Common myeloid progenitor, CD34-positive (primary cell): ENCODE measurements at regions not wholly inside any gene's neighbourhood (a gene's known extent, or its start where the extent isn't known, plus 50 kb on each side); places are given as distances from the start of the nearest gene placed in this dataset.
A peak's percentile ranks its signal among the peaks of the same experiment; 100 is the strongest.

Source experiments
- CTCF ChIA-PET: fragments of 350-600 bp; sonication (Branson Sonifier 250); formaldehyde crosslinking; loops from one replicate; lab custom pipeline; 2021; ENCODE audit warnings: antibody characterized with exemption; lab: Charles Lee
- POLR2A ChIA-PET: fragments of 350-600 bp; sonication (Branson Sonifier 250); formaldehyde crosslinking; loops from one replicate; lab custom pipeline; 2021; ENCODE audit warnings: antibody characterized with exemption; lab: Charles Lee
- DNase-seq, 3 donors: peaks; one replicate each; pipeline versions ENCODE4 v3.0.0 to v3.0.0-alpha.2; 2013
- H3K27ac ChIP-seq, 2 experiments: 1 replicate in 1 of 2; 2 replicates in 1 of 2; pipeline ENCODE4 v1.7.0; 2013; ENCODE audit warnings: inconsistent platforms in 2 of 2, low read length in 2 of 2, mild to moderate bottlenecking in 2 of 2, low read depth in 1 of 2, moderate library complexity in 1 of 2; ENCODE audit not compliant: severe bottlenecking in 2 of 2, insufficient read depth in 1 of 2, poor library complexity in 1 of 2
- H3K27me3 ChIP-seq, 5 experiments: replicated peaks in 2 of 5; 1 replicate in 3 of 5; 2 replicates in 2 of 5; pipeline versions ENCODE4 v1.6.1 to v1.7.0; 2013; ENCODE audit warnings: low read length in 4 of 5, mild to moderate bottlenecking in 2 of 5, moderate library complexity in 2 of 5, inconsistent platforms in 1 of 5; ENCODE audit not compliant: insufficient read depth in 5 of 5, control insufficient read depth in 4 of 5
- H3K36me3 ChIP-seq, 4 experiments: 1 replicate in 2 of 4; 2 replicates in 2 of 4; pipeline versions ENCODE4 v1.6.1 to v1.7.0; 2013; ENCODE audit warnings: low read length in 3 of 4, control low read depth in 1 of 4, mild to moderate bottlenecking in 1 of 4; ENCODE audit not compliant: control insufficient read depth in 4 of 4, insufficient read depth in 4 of 4
- H3K4me1 ChIP-seq, 4 experiments: 1 replicate in 3 of 4; 2 replicates in 1 of 4; pipeline versions ENCODE4 v1.6.1 to v1.7.1; 2013; ENCODE audit warnings: low read length in 3 of 4, mild to moderate bottlenecking in 3 of 4, control low read depth in 1 of 4, inconsistent platforms in 1 of 4, moderate library complexity in 1 of 4; ENCODE audit not compliant: control insufficient read depth in 4 of 4, insufficient read depth in 4 of 4; ENCODE audit errors: control extremely low read depth in 1 of 4
- H3K4me3 ChIP-seq, 7 experiments: 1 replicate in 4 of 7; 2 replicates in 3 of 7; pipeline versions ENCODE4 v1.5.1 to v1.7.0; 2013; ENCODE audit warnings: mild to moderate bottlenecking in 7 of 7, low read length in 6 of 7, moderate library complexity in 6 of 7, inconsistent platforms in 2 of 7, low read depth in 2 of 7, control low read depth in 1 of 7; ENCODE audit not compliant: insufficient read depth in 4 of 7, control insufficient read depth in 1 of 7; ENCODE audit errors: extremely low read depth in 1 of 7
- H3K9me3 ChIP-seq, 5 experiments: 1 replicate in 4 of 5; 2 replicates in 1 of 5; pipeline versions ENCODE4 v1.6.1 to v1.7.1; 2013; ENCODE audit warnings: low read length in 4 of 5, mild to moderate bottlenecking in 2 of 5, inconsistent platforms in 1 of 5, low read depth in 1 of 5, moderate library complexity in 1 of 5; ENCODE audit not compliant: control insufficient read depth in 4 of 5, insufficient read depth in 2 of 5; ENCODE audit errors: control extremely low read depth in 1 of 5
- WGBS: methylation state at CpG from one replicate; pipeline ENCODE4 v1.1.5; 2013; ENCODE audit not compliant: insufficient coverage; 5-methylcytosine and 5-hydroxymethylcytosine counted together

DNA sequence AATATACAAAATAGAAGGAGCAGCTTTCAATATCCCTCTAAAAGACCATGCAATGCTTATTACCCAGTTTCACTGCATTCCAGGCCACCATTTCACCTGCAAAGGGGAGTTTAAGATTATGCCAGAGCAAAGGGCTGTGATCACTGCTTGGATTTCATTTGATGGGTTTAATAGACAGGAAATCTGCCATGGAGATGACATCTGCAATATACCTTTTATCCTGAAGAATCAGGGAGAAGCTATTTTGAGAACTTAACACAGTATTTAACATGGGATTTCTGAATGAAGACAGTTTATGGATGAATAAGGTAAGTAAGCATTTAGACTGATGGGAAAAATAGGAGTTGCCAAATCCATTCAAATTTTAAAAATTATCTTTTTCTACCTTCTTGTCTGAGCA lies 303.0 kb upstream of the SLC8A1 start:
- Histone ChIP-seq H3K27me3 (no peaks in the 10 kb centered on the region), H3K27ac (no peak overlapping the region), H3K36me3 (no peaks in the 10 kb centered on the region), H3K4me1 (peaks cover 0 to 15% (median 5%) of the 10 kb centered on the region in 4 experiments), H3K9me3 (no peaks in the 10 kb centered on the region), H3K4me3 (no peak overlapping the region)
- no peak for DNase-seq
- ChIA-PET POLR2A (no interaction called here), CTCF (no interaction called here)

DNA sequence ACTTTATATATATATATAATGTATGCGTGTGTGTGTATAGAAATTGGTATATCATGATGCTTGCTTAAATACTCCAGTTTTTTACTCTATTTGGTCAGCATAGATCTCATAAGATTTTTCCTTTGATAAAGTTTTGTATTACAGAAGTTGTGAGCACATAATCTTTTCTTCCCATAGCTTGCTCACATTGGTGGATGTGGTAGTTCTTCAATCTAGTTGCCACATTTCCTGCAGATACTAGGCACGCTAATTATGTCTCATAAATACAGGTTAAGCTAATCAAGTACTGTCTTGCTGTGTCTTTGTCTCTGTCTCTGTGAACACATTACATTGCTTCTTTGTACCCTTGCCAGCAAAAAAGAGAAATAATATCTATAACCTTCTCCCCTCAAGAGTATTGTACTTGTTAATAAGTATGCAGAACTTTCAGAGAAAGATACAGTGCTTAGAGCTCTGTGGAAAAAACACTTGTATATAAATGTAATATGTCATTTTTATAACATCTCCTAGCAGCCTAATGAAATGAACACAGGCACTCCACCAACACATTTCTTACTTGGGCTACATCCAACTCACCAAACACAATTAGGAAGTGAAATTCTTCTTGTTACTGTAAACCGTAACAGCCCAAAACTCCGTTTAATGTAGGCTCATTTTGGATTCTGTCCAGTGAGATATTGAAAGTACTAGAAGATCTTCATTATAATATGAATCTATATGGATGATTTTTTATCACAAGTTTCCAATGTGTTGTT lies 306.7 kb upstream of the SLC8A1 start:
- POLR2A ChIA-PET = no interaction called here
- WGBS = 0% methylated on average over 1 of the region's 4 CpGs

DNA sequence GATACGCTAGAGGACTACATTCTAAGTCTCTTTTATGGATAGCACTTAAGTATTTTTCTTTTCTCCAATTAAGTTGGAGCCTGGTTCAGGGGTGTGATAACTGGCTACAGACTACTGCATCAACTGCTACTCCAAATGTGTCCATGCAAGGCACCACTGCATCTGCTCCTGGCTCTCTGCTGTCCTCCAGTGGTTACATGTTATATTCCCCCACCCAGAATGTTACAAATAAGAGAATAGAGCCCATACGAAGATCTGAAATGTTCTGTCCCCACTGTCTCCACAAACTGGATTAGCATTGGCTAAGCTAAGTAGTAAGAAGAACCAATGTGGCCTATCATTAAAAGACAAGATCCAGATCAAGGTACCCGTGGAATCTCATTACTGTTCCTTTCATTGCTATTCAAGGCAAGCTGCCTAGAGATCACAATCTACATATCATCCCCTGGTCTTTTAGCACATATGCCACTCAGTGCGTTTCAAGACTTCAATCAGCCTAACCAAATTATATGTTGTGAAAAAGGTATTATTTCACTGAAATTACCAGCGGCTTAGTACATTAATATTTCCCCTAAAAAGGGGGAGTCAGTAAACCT lies 308.3 kb upstream of the SLC8A1 start:
- Histone ChIP-seq H3K27me3 (no peaks in the 10 kb centered on the region), H3K27ac (no peak overlapping the region), H3K4me1 (peaks cover 0 to 27% (median 7%) of the 10 kb centered on the region in 4 experiments), H3K4me3 (no peak overlapping the region), H3K36me3 (no peaks in the 10 kb centered on the region), H3K9me3 (no peaks in the 10 kb centered on the region)
- ChIA-PET CTCF (interaction anchor here (0.7 to 1.2 kb wide), 2 partner anchors 309 to 850 kb away, joined by 3 read pairs; no protein-coding TSS in a partner anchor), POLR2A (no interaction called here)
- peak; percentile 60 to 82 (median 80) for DNase-seq
- WGBS = 64% methylated on average over 3 of the region's 5 CpGs

More for the DNA sequence above, 306.7 kb upstream of the SLC8A1 start:
- peak overlapping the region in 3 of 7 experiments; percentile 9 to 37 (median 26) for H3K4me3 ChIP-seq
- H3K36me3 ChIP-seq = no peaks in the 10 kb centered on the region
- DNase-seq = peak in 2 of 3 donors; percentile 48 to 54
- H3K4me1 ChIP-seq = peaks cover 0 to 27% (median 7%) of the 10 kb centered on the region in 4 experiments
- H3K9me3 ChIP-seq = no peaks in the 10 kb centered on the region
- CTCF ChIA-PET = interaction anchor here (1.0 kb wide), 1 partner anchor 56 kb away, joined by 3 read pairs; no protein-coding TSS in a partner anchor
- no peaks in the 10 kb centered on the region for H3K27me3 ChIP-seq
- peak overlapping the region; percentile 50 to 51 for H3K27ac ChIP-seq

DNA sequence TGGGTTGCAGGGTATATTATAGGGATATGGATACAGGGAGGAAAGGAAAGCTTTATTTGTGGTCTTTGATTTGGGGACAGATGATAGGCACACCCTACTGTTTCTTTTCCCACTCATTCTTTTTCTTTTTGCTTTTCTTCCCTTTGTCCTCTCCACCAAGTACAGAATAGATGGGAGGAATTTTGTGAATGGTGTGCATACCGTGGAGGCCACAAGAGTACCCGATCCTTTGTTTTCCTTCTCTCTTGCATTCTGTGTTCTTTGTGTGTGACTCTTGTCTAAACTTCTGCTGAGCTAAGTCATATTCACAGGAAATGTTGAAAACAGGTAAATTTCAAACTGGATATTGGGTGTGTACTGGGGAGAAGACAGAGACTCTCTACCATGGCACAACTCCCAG lies 321.4 kb upstream of the SLC8A1 start:
- CTCF ChIA-PET = no interaction called here
- H3K27me3 ChIP-seq = no peaks in the 10 kb centered on the region
- H3K4me1 ChIP-seq = no peaks in the 10 kb centered on the region
- no peaks in the 10 kb centered on the region for H3K36me3 ChIP-seq
- no peaks in the 10 kb centered on the region for H3K9me3 ChIP-seq
- H3K4me3 ChIP-seq = no peak overlapping the region
- no peak for DNase-seq
- POLR2A ChIA-PET = no interaction called here
- no CpG with 5 or more reads among the region's 2 CpGs for WGBS
- H3K27ac ChIP-seq = no peak overlapping the region

DNA sequence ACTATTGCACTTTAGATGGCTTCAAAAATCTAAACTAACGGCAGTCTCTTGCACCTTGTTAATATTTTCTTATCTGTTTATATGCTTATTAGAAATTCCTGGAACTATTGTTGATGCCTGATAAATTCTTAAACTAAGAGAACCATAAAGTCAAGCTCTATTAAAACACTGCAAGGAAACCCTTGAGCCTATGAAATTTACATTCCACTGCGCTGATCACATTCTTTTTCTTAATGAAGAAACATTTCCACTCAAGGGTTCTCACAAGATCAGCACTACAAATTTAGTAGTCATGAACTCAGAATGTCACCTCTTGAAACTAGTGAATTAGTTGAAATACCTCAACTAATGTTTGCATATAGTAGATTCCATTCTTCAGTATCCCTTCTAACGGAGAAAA lies 331.8 kb upstream of the SLC8A1 start:
- no peak overlapping the region for H3K27ac ChIP-seq
- peaks cover 0 to 2% (median 0%) of the 10 kb centered on the region in 5 experiments for H3K9me3 ChIP-seq
- WGBS = 100% methylated on average over 1 of the region's 3 CpGs
- no peaks in the 10 kb centered on the region for H3K36me3 ChIP-seq
- ChIA-PET POLR2A (no interaction called here), CTCF (no interaction called here)
- DNase-seq = no peak
- H3K4me3 ChIP-seq = no peak overlapping the region
- no peaks in the 10 kb centered on the region for H3K4me1 ChIP-seq
- no peaks in the 10 kb centered on the region for H3K27me3 ChIP-seq

DNA sequence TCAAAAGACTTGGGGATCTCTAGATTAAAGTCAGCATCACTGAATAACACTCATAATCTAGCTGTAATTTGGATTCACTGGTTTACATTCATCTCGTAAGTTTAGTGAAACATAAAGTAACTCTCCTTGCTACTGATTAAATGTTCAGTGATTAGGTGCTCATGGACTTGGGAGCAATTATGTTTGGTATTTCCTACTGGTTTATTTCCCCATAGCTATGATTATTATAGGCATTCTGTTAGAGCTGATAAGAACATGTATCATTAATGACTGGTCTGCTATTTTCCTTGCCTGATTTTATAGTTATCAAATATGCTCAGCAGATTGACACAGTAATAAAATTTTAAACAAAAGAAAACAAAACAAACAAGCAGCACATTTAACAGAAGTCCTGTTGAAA lies 334.7 kb upstream of the SLC8A1 start:
- no peak overlapping the region for H3K4me3 ChIP-seq
- CTCF ChIA-PET = no interaction called here
- no peaks in the 10 kb centered on the region for H3K36me3 ChIP-seq
- DNase-seq = no peak
- H3K27me3 ChIP-seq = no peaks in the 10 kb centered on the region
- POLR2A ChIA-PET = no interaction called here
- H3K27ac ChIP-seq = no peak overlapping the region
- H3K9me3 ChIP-seq = no peaks in the 10 kb centered on the region
- H3K4me1 ChIP-seq = no peaks in the 10 kb centered on the region
- no CpG with 5 or more reads among the region's 1 CpG for WGBS

DNA sequence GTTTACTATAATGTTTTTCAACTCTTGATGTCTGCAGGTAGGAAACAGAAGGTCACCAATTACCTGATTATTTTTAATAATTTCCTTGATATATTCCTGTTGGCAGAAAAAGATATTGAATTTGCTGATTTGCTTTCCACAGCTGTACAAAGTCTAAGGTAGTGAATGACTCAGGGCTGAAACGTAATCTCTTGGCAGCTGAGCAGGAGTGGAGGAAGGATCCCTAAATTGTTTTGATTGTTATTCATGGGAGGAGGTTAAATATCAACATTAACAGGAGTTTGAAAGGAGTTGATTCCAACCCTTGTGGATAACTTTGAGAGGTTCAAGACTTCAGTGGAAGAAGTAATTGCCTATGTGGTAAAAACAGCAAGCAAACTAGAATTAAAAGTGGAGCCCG lies 345.2 kb upstream of the SLC8A1 start:
- no peak for DNase-seq
- no peaks in the 10 kb centered on the region for H3K36me3 ChIP-seq
- H3K9me3 ChIP-seq = peaks cover 0 to 1% (median 0%) of the 10 kb centered on the region in 5 experiments
- H3K27ac ChIP-seq = no peak overlapping the region
- 100% methylated on average over 1 of the region's 2 CpGs for WGBS
- H3K4me3 ChIP-seq = no peak overlapping the region
- H3K4me1 ChIP-seq = no peaks in the 10 kb centered on the region
- POLR2A ChIA-PET = no interaction called here
- CTCF ChIA-PET = no interaction called here
- no peaks in the 10 kb centered on the region for H3K27me3 ChIP-seq
